Endothelial cell of hepatic sinusoid (primary cell): ENCODE measurements at regions not wholly inside any gene's neighbourhood (a gene's known extent, or its start where the extent isn't known, plus 50 kb on each side); places are given as distances from the start of the nearest gene placed in this dataset.

Source experiments
- in situ Hi-C: cut with HindIII; loops from 2 replicates; pipeline ENCODE4 v1.10.0; 2017; ENCODE audit warnings: low sequenced_read_pairs

- in situ Hi-C loops = no loop called here
Observed at GRCh38 chr1:4506591-4506990, 147.8 kb upstream of the AJAP1 start.

DNA sequence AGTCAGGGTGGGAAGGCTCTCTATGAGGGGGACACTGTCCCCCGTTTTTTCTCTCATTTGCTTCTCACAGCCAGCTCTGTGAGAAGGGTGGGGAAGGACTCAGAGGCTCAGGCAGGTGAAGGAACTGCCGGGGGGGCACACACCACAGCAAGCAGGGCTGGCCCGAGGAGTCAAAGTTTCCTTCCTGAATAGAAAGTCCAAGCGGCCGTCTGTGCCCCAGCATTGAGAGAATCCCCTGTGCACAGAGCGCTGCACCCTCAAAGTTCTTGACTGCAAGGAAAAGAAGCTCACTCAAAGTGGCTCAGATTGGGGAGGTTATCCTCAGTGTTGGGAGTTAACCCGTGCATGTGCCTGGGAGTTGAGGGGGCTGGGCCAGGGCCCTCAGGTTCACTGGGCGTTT lies 145.2 kb upstream of the AJAP1 start:
- in situ Hi-C loops = no loop called here

DNA sequence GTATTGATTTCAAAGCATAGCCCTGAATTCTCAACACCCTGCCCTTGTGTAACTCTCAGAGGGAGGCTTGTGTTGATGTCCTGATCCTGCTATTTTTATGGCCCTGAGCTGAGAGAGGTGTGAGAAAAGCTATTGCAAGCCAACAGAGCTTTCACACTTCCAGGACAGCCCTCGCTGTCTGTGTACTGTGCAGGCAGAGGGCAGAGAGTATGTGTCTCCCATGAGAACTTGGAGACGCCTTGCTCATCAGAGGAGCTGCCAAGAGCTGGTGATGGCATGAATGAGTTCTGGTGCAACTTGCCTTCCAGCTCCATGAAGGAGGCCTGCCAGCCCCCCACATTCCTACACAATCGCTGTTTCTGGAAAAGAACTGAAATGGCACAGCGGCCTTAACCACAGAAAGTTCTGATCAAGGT lies 144.1 kb upstream of the AJAP1 start:
- in situ Hi-C loops = no loop called here

DNA sequence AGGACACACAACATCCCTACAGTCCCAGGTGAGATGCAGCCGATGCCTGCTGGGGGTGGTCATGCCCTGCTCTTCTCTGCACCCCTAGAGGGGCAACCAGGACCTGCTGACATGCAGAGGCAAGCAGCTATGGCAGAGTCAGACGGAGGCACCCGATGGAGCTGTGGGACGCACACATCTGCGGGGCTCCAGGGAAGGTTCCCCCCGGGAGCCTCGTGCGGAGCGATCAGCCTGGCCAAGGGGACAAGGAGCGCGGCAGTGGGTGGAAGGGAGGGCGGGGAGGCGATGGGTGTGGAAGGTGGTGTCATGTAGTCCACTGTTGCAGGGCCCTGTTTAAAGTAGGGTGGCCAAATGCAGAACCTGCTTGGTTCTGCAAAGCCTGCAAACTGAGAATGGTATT lies 143.0 kb upstream of the AJAP1 start:
- in situ Hi-C loops = no loop called here

- in situ Hi-C loops = no loop called here
Observed at GRCh38 chr1:4512636-4513035, 141.8 kb upstream of the AJAP1 start.

DNA sequence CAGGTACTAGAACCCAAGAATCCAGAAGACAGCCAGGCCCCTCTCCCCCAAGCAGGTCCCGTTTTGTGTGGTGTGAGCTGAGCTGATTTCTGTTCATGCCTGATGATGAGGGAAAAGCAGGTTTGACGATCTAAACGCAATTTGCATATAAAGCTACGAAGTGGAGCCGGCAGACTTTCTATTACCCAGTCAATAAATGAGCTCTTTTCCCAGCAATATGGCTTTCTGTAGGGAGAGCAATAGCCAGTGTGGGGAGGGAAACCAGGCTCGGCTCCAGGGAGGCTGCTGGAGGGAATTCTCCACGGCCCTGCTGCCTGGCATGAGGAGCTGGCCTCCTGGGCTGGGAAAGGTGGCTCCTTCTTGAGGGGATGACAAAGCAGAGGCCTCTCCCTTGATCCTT lies 140.7 kb upstream of the AJAP1 start:
- in situ Hi-C loops = no loop called here

- in situ Hi-C loops = no loop called here
Observed at GRCh38 chr1:4515727-4516289, 138.6 kb upstream of the AJAP1 start.

- in situ Hi-C loops = no loop called here
Observed at GRCh38 chr1:4516596-4516995, 137.8 kb upstream of the AJAP1 start.

GRCh38 chr1:4517186-4517954 lies 137.0 kb upstream of the AJAP1 start:
- in situ Hi-C loops = no loop called here

DNA sequence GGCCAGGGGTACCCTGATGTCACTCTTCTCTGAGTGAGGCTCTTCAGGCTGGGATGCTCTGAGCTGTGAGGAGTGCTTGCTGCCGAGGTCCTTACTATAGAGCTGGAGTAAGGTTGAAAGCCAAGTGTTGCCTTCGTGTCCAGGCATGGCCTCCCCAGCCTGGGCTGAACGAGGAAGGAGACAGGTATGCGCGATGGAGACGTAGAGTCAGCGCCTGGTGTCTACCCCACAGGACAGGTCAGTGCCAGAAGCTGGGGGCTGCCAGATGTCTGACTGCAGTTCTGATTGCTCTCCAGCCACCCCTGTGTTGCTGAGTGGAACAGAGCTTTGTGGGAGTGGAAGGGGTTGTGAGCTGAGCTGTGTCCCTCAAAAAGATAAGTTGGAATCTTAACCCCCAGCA lies 135.8 kb upstream of the AJAP1 start:
- in situ Hi-C loops = no loop called here

GRCh38 chr1:4519954-4520353 lies 134.5 kb upstream of the AJAP1 start:
- in situ Hi-C loops = no loop called here

DNA sequence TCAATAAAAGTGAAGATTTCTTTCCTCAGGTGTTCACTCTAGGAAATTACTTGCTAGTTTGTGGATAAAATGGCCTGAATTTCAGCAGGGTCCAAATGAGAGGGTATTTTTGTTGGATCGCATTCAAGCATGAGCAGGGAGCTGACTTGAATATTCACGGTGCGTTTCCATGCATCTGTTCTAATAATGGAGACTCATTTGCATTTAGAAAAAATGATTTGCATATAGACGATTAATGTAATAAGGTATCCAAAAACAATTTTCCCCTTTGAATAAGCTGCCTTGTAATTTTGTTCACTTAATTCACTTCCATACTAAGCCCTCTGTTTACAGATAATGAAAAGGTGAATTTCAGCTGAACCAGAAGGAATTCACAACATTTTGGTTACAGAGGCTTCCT lies 130.9 kb upstream of the AJAP1 start:
- in situ Hi-C loops = no loop called here

DNA sequence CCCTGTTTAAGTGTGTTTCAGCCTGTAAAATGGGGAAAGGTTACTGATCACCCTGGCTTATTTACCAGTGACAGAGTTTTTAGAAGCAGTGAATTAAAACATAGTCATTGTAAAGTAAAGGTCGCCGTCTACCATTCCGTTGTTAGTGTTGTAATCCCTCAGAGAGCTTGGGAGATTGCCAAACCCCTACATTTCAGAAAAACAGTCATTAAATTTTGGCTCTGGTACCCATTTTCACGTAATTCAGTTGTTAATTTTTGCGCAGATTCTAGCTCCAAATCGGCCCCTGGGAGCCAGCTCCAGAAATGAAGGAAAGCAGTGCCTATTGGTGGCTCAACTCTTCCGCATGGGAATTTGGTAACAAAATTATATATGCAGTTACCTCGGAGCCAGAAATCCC lies 127.7 kb upstream of the AJAP1 start:
- in situ Hi-C loops = no loop called here

DNA sequence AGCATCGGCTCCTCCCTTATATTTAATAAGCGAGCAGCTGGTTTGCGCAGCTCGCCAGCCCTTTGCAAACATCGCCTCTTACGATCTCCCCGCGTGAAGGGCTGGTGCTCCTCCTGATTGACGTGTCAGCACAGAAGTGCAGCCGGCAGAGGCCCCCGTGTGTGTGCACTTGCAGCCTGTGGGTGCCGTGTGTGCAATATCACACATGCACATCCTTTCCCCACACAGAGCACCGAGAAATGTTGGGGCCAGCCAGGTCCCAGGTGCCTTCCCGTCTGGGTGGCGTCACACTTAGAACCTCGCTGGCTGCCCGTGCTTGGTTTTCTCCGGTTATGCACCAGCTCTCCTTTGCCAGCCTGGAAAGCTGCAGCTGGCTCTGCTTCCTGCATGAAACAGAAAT lies 126.6 kb upstream of the AJAP1 start:
- in situ Hi-C loops = no loop called here

GRCh38 chr1:4528590-4528989 lies 125.8 kb upstream of the AJAP1 start:
- in situ Hi-C loops = no loop called here

- in situ Hi-C loops = loop anchor here (5.0 kb wide), 1 partner anchor 43 kb away; no protein-coding TSS in a partner anchor
Observed at GRCh38 chr1:4529446-4530165, 124.8 kb upstream of the AJAP1 start.

DNA sequence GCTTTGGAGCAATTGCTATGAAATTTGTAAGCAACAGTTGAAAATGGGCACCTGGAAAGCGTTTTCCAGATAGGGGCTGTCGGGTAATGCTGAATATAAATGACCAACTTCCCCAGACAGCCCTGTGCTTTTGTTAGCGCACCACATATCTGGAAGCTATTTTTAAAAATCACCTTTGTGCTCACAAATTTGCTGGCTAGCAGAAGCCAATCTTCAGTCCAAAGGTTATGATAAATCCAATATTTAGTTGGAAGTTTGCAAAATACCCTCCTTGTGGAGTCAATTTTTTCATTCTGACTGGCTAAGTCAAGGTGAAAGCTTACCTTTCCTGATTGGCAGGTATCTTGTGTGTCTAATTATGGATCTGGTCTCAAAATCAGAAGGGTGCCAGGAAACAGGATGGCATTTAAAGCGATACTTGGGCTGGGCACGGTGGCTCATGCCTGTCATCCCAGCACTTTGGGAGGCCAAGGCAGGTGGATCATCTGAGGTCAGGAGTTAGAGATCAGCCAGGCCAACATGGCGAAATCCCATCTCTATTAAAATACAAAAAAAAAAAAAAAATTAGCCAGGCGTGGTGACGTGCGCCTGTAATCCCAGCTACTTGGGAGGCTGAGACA lies 124.1 kb upstream of the AJAP1 start:
- in situ Hi-C loops = loop anchor here (5.0 kb wide), 1 partner anchor 42 kb away; no protein-coding TSS in a partner anchor

DNA sequence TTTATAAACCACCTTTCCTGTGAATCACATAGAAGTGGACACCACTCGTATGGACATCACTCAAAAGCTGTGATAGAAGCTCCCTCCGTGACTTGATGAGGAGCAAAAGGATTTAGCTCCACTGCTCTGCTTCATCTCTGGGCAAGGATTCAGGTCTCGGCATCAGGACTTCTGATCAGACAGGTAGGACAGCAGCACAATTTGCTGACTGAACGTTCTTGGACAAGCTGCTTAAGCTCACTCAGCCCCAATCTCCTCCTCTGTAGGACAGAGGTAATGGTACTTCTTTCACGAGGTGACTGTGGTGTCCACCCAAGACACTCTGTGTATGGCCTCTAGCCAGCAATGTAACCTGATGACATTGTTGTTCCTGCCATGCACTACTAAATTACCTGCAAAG lies 122.6 kb upstream of the AJAP1 start:
- in situ Hi-C loops = loop anchor here (5.0 kb wide), 1 partner anchor 40 kb away; no protein-coding TSS in a partner anchor

GRCh38 chr1:4532656-4533055 lies 121.8 kb upstream of the AJAP1 start:
- in situ Hi-C loops = loop anchor here (5.0 kb wide), 1 partner anchor 40 kb away; no protein-coding TSS in a partner anchor

DNA sequence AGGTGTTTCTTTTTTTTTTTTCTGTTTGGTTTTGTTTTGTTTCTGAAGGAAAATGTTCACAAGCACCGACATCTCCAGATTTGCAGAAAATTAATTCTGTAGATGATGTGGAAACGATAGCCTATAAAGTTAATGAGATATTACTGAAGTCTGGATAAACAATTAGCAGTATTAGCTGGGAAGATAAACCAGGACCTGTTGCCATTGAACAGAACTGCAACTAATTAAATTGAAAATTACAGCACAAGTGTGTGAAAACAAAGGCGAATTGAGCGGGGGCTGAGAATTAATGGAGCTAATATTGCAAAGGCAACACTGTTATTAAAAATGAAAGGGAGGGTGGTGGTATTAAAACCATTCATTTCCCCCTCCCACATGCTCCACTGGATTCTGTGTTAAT lies 107.5 kb upstream of the AJAP1 start:
- in situ Hi-C loops = no loop called here

- in situ Hi-C loops = no loop called here
Observed at GRCh38 chr1:4549930-4550329, 104.5 kb upstream of the AJAP1 start.
